HG02623 (cell line): ENCODE measurements at regions not wholly inside any gene's neighbourhood (a gene's known extent, or its start where the extent isn't known, plus 50 kb on each side); places are given as distances from the start of the nearest gene placed in this dataset.
"Not testable (repeated sequence)": the region's sequence is repeated elsewhere in the genome, so short reads cannot be mapped to it uniquely, and the experiment has no call there.

Experiments
- ATAC-seq: cut with Tn5 transposase; IDR thresholded peaks from one replicate; pipeline ENCODE4 v1.9.1; 2021; ENCODE audit warnings: moderate library complexity; ENCODE audit not compliant: unreplicated experiment

GRCh38 chr7:130845581-130846085 lies 111.6 kb upstream of the KLF14 start:
- ATAC-seq, result no peak

DNA sequence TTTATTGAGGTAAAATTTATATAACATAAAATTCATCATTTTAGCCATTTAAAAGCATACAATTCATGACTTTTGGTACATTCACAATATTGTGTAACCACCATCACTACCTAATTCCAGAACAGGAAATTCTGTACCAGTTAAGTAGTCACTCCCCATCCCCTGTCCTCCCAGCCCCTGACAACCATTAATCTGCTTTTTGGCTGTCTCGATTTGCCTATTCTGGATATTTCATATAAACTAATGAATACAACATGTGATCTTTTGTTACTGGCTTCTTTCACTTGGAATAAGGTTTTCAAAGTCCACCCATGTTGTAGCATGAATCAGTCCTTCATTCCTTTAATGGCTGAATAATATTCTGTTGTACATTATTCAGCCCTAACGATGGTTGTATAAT lies 115.6 kb upstream of the KLF14 start:
- no peak for ATAC-seq

GRCh38 chr7:130850956-130851355 lies 116.9 kb upstream of the KLF14 start:
- ATAC-seq, result no peak

GRCh38 chr7:130852867-130853266 lies 118.9 kb upstream of the KLF14 start:
- no peak for ATAC-seq

DNA sequence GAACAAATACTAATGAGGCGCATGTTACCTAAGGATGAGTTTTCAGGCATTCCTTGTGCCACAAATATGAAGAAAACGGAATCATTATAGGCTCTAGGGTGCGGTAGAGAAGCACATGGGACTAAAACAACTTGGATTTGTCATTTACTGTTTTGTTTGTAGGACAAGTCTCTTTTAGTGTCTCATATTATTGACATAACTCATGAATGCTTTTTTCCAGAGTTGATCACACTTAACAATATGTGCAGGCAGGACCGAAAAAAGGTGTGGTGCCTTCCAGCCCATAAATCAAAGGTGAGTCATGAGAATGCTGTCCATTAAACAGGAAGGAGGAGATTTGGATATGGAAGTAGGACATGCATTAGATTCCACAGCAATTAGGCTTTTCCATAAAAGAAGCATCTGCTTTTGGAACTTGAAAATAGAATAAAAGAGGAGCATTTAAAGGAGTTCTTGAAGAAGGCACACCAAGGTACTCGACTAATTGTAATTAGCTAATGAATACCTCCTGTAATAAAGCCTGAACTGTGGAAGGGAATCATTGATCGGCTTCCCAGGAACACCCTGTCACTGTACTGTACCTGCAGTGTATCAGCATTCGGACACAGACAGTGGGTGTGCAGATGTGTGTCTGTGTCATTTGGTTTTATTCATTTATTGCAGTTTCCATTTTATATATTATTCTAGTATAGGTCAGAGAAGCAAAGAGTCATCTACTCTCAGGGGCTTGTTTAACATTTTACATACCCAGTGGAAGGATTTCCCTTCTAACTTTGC lies 119.7 kb upstream of the KLF14 start:
- ATAC-seq, result no peak

- no peak for ATAC-seq
Observed at GRCh38 chr7:130854481-130854880, 120.5 kb upstream of the KLF14 start.

GRCh38 chr7:130856866-130857265 lies 122.9 kb upstream of the KLF14 start:
- ATAC-seq, result no peak

GRCh38 chr7:130860832-130861231 lies 126.8 kb upstream of the KLF14 start:
- ATAC-seq, result not testable (repeated sequence)

DNA sequence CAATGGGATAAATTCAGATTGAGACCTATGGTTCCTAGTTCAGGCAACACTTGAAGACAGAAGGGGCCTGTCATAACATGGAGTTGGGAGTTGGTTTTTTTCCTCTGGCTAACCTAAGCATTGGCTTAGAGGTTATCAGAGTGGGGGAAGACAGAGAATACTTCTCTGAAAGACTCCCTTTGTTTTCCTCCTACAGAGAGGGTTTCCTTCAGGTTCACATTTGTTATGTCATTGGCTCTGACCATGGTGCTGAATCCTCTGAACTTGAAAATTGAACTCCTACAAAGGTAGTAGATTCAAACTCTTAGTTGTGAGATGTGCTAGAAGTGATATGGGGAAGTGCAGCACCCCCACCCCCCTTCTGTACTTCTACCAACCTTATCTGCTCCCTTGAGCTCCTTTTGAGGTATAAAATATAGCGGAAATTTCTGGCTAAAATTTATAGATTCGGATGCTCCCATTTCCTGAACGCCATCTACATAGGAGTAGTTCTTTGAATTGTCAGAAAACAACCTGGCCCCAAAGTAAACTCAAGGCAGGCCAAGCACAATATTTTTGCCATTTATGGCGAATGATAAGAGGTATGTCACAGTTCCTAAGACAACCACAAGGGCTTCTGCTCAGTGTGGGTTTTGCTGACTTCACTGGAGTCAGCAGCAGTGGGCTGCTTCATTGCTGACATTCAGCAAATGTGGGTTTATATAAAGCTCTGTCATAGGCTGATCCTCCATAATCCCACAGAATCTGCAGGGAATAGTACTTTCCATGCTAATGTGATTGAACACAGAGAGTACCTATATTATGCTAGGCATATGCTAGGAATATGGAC lies 131.6 kb upstream of the KLF14 start:
- ATAC-seq, result no peak

DNA sequence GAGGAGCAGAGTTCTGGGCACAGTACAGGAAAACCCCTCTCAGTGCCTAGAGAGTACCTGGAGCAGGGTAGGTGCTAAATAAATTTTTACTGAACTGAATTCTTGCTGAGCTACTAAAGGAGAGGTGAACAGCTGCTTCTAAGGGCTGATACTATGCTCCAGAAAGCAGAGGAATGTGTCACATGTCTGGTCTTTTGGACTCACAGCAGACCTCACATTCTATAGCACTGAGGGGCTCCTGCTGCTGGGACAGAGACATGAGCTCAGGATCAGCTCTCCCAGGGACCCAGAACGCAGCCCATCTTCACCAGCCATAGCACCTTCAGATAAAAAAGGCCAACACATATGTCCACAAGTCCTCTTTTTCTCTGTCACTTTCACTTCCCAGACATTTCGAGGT lies 133.0 kb upstream of the KLF14 start:
- ATAC-seq, result no peak

GRCh38 chr7:130867581-130868136 lies 133.7 kb upstream of the KLF14 start:
- ATAC-seq, result no peak

GRCh38 chr7:130868139-130868538 lies 134.1 kb upstream of the KLF14 start:
- no peak for ATAC-seq

DNA sequence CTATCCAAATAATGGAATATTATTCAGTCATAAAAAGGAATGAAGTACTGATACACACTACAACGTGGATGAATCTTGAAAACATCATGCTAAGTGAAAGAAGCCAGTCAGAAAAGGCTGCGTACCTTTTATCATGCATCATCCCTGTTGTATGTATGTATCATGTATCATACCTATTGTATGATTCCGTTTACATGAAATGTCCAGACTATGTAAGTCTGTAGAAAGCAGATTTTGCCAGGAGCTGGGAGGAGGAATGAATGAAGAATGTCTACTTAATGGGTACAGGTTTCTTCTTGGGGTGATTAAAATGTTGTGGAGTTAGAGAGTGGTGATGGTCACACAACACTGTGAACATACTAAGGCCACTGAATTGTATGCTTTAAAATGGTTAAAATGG lies 135.9 kb upstream of the KLF14 start:
- no peak for ATAC-seq

DNA sequence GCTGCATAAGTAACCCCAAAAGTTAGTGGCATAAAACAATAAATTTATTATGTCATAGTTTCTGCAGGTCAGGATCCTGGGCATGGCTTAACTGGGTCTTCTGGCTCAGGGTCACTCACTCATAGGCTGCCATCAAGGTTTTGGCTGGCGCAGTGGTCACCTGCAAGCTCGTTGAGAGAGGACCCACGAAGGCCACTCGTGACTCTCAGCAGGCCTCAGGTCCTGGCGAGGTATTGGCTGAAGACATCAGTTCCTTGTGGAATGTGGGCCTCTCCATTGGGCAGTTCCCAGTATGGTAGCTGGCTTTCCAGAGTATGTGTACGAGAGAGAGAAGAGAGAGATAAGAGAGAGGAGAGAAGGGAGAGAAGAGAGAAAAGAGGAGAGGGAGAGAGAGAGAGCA lies 138.3 kb upstream of the KLF14 start:
- ATAC-seq, result no peak

DNA sequence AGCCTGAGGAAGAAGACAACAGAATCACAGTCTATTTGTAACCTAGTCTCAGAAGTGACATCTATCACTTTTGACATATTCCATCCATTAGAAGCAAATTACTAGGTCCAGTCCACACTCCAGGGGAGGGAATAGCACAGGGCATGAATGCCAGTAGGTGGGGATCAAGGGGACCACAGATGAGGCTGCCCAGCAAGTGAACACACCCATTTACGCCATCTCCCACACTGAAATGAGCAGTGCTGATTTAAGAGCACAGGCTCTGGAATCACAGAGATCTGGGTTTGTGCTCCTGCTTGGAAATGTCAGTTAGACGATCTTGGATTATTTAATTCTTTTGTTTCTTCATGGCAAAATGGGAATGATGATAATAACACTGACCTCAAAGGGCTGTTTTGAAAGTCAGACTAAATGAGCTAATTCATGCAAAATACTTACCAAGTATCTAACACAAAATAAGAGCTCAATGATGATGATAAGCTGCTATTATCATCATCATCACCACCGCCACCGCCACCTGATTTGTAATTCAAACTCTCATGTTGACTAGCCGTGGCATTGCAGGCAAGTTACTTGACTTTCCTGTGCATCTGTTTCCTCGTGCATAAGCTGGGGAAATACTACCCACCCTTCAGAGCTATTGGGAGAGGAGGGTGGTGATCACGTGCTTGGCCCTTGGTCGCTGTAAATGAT lies 138.9 kb upstream of the KLF14 start:
- ATAC-seq, result no peak

DNA sequence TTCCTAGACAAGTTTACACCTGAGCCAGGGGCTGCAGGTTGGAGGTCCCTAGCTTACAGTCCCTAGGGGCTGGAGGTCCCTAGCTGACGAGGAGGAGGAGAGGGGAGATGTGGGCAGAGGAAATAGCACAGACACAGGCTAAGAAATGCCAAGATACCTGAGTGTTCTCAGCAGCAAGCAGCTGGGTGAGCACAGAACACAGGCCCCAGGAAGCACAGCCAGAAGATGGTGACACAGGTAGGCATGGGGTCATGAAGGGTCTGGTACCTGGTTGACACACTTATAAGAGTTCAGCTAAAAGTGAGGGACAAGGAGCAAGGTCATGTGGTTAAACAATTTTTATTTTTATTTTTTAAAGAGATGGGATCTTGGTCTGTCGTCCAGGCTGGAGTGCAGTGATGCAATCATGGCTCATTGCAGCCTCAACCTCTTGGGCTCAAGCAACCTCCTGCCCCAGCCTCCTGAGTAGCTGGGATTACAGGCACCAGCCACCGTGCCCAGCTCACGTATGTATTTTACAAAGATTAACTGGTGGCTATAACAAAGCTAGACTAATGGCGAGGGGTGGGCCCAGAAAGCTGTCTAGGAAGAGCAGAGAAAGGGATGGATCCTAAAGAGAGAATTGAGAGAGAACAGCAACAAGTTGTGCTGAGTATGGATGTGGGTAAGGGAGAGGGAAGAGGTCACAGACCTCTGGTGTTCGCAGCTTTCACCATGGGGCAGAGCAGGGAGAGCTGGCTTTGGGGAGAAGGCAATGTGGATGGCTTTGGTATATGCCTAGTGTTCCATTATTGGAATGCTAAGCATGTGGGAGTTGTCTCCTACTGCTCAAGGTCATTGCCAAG lies 140.3 kb upstream of the KLF14 start:
- ATAC-seq, result no peak

DNA sequence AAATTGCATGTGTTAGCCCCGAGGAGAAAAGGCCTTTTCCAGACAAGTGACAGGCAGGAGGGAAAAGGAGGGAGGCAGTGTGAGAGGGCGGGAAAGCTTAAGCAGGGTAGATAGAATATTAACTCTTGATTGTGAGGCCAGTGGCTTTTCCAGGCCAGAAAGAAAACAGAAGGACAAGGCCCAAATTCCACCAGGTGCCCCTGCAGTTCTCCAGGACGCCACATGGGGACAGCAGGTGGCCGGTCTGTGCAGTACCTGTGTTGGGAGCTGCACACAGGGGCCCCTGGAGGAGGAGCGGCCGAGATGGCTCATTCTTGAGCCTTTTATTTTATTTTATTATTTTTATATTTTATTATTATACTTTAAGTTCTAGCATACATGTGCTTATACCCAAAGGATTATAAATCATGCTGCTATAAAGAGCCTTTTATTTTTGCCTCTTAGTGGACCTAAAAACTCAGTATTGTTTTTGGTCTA lies 141.3 kb upstream of the KLF14 start:
- ATAC-seq, result no peak

DNA sequence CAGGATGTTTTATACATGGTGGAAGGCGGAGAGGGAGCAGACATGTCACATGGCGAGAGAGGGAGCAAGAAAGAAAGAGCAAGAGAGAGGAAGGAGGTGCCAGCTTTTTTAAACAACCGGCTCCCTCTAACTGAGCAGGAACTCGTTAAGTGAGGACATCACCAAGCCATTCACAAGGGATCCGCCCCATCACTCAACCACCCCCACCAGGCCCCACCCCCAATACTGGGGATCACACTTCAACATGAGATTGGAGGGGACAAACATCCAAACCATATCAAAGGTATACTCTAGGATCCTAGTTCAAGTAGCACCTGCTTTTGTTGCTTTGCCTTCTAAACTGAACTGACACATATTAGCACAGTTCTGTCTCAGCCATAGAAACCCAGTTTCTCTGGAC lies 141.9 kb upstream of the KLF14 start:
- no peak for ATAC-seq

DNA sequence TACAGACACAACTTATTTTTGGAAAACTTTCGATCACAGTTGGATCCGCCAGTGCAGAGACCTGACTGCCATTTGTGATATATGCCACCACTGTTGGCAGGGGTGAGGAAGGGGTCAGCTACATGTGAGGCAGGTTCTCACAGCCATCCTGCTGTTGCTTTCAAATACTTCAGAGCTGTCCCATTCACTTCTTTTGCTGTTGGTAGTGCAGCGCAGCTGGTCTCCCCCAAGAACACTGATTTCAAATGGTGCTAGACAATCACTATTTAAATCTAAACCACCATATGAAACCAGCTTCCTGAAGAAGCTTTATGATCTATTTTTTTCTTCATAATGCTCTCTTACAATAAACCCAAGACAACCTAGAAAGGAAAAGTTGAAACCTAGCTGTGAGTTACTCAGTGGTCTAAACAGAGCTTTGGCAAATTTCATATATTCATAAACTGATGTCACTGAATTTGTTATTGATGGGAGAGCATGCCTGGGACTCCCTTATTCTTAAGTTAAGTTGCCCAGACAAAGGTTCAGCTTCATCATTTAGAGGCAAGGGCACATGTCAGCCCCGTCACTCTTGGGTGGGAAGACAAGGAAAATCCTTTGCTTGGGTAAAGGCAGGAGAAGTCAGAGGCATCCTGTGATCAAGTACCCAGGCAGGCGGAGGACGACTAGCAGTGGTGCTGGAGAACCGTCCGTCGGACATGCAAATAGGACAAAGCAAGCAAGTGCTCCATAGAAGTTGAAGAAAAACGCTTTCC lies 143.4 kb upstream of the KLF14 start:
- ATAC-seq, result no peak

DNA sequence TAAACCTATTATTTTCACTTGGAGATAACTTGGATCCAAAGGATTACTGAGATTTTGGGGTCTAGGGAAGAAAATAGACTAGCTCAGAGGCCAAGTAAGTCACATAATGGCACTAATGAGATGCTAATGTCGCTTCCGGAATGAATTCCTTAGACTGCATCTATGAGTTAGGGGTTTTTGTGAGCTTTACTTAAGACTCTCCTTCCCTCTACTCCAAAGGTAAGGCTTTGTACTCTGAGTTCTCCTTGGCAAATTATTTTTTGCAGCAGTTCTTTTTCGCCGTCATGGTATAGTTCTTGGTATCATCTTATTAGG lies 143.9 kb upstream of the KLF14 start:
- no peak for ATAC-seq
